Psoas muscle (tissue), 7 donors: ENCODE measurements at regions not wholly inside any gene's neighbourhood (a gene's known extent, or its start where the extent isn't known, plus 50 kb on each side); places are given as distances from the start of the nearest gene placed in this dataset.
A peak's percentile ranks its signal among the peaks of the same experiment; 100 is the strongest.

Experiments used
- ATAC-seq, 4 donors: fragments of 200-7000 bp; cut with Tn5 transposase; one replicate each; pipeline ENCODE4 v1.9.1; 2020; ENCODE audit warnings: moderate library complexity in 3 of 4, mild to moderate bottlenecking in 2 of 4
- DNase-seq, 2 donors: peaks; one replicate each; pipeline ENCODE4 v3.0.0-alpha.2; 2020
- H3K27ac ChIP-seq: fragments of 200-600 bp; one replicate; pipeline ENCODE4 v1.8.0; 2022
- H3K27me3 ChIP-seq, 3 donors: fragments of 200-600 bp in 1 of 3; one replicate each; pipeline versions ENCODE4 v1.6.1 to v1.8.0; 2013 to 2022; ENCODE audit warnings: low read length in 2 of 3, mild to moderate bottlenecking in 2 of 3, moderate library complexity in 1 of 3; ENCODE audit not compliant: insufficient read depth in 3 of 3
- H3K36me3 ChIP-seq, 2 donors: fragments of 200-600 bp in 1 of 2; one replicate each; pipeline versions ENCODE4 v1.6.1 to v1.8.0; 2013 to 2022; ENCODE audit warnings: low read depth in 1 of 2, mild to moderate bottlenecking in 1 of 2, moderate library complexity in 1 of 2; ENCODE audit not compliant: insufficient read depth in 1 of 2
- H3K4me1 ChIP-seq: fragments of 200-600 bp; one replicate; pipeline ENCODE4 v1.8.0; 2022
- H3K4me3 ChIP-seq: fragments of 200-600 bp; one replicate; pipeline ENCODE4 v1.8.0; 2022; ENCODE audit warnings: mild to moderate bottlenecking
- H3K9me3 ChIP-seq: fragments of 200-600 bp; one replicate; pipeline ENCODE4 v1.8.0; 2022
- WGBS, 3 donors: extraction: QIAGEN DNeasy Blood & Tissue Kit; methylation state at CpG; one replicate each; pipeline versions ENCODE4 v1.1.6 to v1.1.7; 2013; 5-methylcytosine and 5-hydroxymethylcytosine counted together
- intact Hi-C, 2 donors: fragments of 100-400 bp; cut with DNase I; formaldehyde crosslinking; loops; one replicate each; pipeline versions ENCODE4 v1.11.0 to v1.14.2; 2022
- TF ChIP-seq, protein P1 (sequence below): fragments of 200-600 bp; IDR thresholded peaks from one replicate; pipeline ENCODE4 v1.8.0; 2022; ENCODE audit warnings: antibody characterized with exemption
- donor health status: healthy with polysubstance abuse.
- donor health status: DM: no; HTN: no; CAD: no; lungs with moderate emphysema.
- donor health status: Bipolar disorder and iron deficiency.
- donor health status: healthy.
- donor health status: DM: yes; HTN: yes; CAD: no.
- donor health status: DM: no; HTN: no; CAD: no.
- donor health status: DM: yes; HTN: yes; CAD: no.

- TF ChIP-seq, protein P1, sequence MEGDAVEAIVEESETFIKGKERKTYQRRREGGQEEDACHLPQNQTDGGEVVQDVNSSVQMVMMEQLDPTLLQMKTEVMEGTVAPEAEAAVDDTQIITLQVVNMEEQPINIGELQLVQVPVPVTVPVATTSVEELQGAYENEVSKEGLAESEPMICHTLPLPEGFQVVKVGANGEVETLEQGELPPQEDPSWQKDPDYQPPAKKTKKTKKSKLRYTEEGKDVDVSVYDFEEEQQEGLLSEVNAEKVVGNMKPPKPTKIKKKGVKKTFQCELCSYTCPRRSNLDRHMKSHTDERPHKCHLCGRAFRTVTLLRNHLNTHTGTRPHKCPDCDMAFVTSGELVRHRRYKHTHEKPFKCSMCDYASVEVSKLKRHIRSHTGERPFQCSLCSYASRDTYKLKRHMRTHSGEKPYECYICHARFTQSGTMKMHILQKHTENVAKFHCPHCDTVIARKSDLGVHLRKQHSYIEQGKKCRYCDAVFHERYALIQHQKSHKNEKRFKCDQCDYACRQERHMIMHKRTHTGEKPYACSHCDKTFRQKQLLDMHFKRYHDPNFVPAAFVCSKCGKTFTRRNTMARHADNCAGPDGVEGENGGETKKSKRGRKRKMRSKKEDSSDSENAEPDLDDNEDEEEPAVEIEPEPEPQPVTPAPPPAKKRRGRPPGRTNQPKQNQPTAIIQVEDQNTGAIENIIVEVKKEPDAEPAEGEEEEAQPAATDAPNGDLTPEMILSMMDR: no peak
- Histone ChIP-seq H3K27me3 (peaks cover 0 to 18% (median 0%) of the 10 kb centered on the region in 3 donors), H3K36me3 (no peaks in the 10 kb centered on the region), H3K9me3 (no peaks in the 10 kb centered on the region), H3K4me1 (no peaks in the 10 kb centered on the region), H3K27ac (no peak overlapping the region), H3K4me3 (no peak overlapping the region)
- ATAC-seq: peak in 3 of 4 donors; percentile 58 to 73 (median 66)
- WGBS, 3 donors: 61 to 73% (median 73%) methylated on average over 3 of the region's 3 CpGs
- intact Hi-C loops: no loop called here
- no peak for DNase-seq
These were observed 88.2 kb downstream of the NOG start for GRCh38 chr17:56681561-56682266.

DNA sequence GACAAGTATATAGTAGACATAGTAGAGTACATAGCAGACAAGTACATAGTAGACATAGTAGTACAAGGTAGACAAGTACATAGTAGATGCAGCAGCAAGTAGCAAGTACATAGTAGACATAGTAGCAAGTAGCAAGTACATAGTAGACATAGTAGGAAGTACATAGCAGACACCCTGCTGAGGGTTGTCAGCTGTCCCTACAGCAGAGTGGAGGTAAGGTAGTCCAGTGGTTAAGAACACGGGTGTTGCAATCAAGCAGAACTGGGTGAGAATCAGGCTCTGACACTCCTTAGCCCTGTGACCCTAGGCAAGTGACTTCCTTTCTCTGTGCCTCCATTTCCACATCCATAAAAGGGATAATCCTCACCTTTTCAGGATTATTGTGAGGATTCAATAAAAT lies 94.7 kb downstream of the NOG start:
- Histone ChIP-seq H3K36me3 (no peaks in the 10 kb centered on the region), H3K27me3 (peaks cover 0 to 7% (median 0%) of the 10 kb centered on the region in 3 donors), H3K4me3 (no peak overlapping the region), H3K4me1 (no peaks in the 10 kb centered on the region), H3K27ac (no peak overlapping the region), H3K9me3 (no peaks in the 10 kb centered on the region)
- DNase-seq (no peak), ATAC-seq (no peak)
- WGBS, 3 donors: 86 to 100% (median 94%) methylated on average over 1 of the region's 1 CpG
- TF ChIP-seq, protein P1: no peak
- intact Hi-C loops: no loop called here

- 56 to 75% (median 57%) methylated on average over 16 of the region's 16 CpGs for WGBS, 3 donors
- intact Hi-C loops: no loop called here
- no peak for DNase-seq
- Histone ChIP-seq H3K27ac (no peak overlapping the region), H3K9me3 (no peaks in the 10 kb centered on the region), H3K36me3 (no peaks in the 10 kb centered on the region), H3K27me3 (peaks cover 0 to 2% (median 0%) of the 10 kb centered on the region in 3 donors), H3K4me3 (no peak overlapping the region), H3K4me1 (no peaks in the 10 kb centered on the region)
- ATAC-seq: peak in 2 of 4 donors; percentile 37 to 46
- TF ChIP-seq, protein P1: no peak
These were observed 97.2 kb downstream of the NOG start for GRCh38 chr17:56690441-56691291.

- Histone ChIP-seq H3K27me3 (no peaks in the 10 kb centered on the region), H3K36me3 (no peaks in the 10 kb centered on the region), H3K9me3 (no peaks in the 10 kb centered on the region), H3K4me3 (no peak overlapping the region), H3K4me1 (peaks cover 11% of the 10 kb centered on the region), H3K27ac (no peak overlapping the region)
- no peak for ATAC-seq
- 95 to 98% (median 98%) methylated on average over 2 of the region's 2 CpGs for WGBS, 3 donors
- TF ChIP-seq, protein P1: no peak
- intact Hi-C loops: no loop called here
- DNase-seq: no peak
These were observed 101.3 kb downstream of the NOG start for GRCh38 chr17:56694825-56695224.
